ENCODE measurements at regions not wholly inside any gene's neighbourhood (a gene's known extent, or its start where the extent isn't known, plus 50 kb on each side); places are given as distances from the start of the nearest gene placed in this dataset.

GRCh38 chr2:136214307-136215200, 96.6 kb upstream of the CXCR4 start:
- no peak for TF ChIP-seq CTCF (IDR thresholded peaks at IDR 0.05; ENCODE audit: low read length)
- TF ChIP-seq EZH2 (IDR thresholded peaks at IDR 0.05; ENCODE audit: borderline replicate concordance, low read length), result no peak
